ENCODE measurements at regions not wholly inside any gene's neighbourhood (a gene's known extent, or its start where the extent isn't known, plus 50 kb on each side); places are given as distances from the start of the nearest gene placed in this dataset.

DNA sequence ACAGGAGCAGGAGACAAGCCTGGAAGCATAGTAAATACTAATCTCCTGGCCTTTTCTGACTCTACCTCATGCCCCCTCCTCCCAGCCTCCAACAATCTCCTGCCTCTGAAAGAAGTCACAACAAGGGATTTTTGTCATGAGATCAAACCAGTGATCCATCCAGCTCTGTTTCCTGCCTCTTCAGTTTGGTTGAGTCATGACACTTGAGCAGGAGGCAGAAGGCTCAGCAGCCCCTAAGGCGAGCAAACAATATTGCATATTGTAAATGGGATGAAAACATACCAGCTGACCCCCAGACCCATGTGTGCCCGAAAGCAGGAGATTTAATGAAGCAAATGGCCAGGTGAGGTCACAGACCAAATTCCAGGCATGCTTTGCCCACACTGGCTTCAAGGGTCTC lies 272.8 kb downstream of the GAS1 start:
- FAIRE-seq (no peak), DNase-seq (no peak)
- no peaks in the 10 kb centered on the region for H3K36me3 ChIP-seq (ENCODE audit: control insufficient read depth in 2 of 3, insufficient read depth in 3 of 3, low read length in 3 of 3)
- no peaks in the 10 kb centered on the region for H3K4me1 ChIP-seq (ENCODE audit: control insufficient read depth in 2 of 3, insufficient read depth in 2 of 3, low read depth in 1 of 3, low read length in 3 of 3)
- H3K4me3 ChIP-seq (ENCODE audit: low read length in 3 of 3) = no peak overlapping the region
- H3K9me3 ChIP-seq (ENCODE audit: control insufficient read depth in 2 of 3, insufficient read depth in 1 of 3, low read length in 3 of 3) = peaks cover 0 to 5% (median 0%) of the 10 kb centered on the region in 3 donors
- intact Hi-C loops (cut with DNase I) = no loop called here
- no peak overlapping the region for H3K27ac ChIP-seq (ENCODE audit: low read depth in 2 of 2, low read length in 2 of 2)
- TF ChIP-seq, protein P1, sequence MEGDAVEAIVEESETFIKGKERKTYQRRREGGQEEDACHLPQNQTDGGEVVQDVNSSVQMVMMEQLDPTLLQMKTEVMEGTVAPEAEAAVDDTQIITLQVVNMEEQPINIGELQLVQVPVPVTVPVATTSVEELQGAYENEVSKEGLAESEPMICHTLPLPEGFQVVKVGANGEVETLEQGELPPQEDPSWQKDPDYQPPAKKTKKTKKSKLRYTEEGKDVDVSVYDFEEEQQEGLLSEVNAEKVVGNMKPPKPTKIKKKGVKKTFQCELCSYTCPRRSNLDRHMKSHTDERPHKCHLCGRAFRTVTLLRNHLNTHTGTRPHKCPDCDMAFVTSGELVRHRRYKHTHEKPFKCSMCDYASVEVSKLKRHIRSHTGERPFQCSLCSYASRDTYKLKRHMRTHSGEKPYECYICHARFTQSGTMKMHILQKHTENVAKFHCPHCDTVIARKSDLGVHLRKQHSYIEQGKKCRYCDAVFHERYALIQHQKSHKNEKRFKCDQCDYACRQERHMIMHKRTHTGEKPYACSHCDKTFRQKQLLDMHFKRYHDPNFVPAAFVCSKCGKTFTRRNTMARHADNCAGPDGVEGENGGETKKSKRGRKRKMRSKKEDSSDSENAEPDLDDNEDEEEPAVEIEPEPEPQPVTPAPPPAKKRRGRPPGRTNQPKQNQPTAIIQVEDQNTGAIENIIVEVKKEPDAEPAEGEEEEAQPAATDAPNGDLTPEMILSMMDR (IDR thresholded peaks at IDR 0.05; ENCODE audit: borderline replicate concordance, extremely low read depth, insufficient read depth) = no peak
- no peaks in the 10 kb centered on the region for H3K27me3 ChIP-seq (ENCODE audit: control insufficient read depth, insufficient read depth, low read length)
- H3K9ac ChIP-seq (ENCODE audit: low read length in 3 of 3) = no peak overlapping the region

DNA sequence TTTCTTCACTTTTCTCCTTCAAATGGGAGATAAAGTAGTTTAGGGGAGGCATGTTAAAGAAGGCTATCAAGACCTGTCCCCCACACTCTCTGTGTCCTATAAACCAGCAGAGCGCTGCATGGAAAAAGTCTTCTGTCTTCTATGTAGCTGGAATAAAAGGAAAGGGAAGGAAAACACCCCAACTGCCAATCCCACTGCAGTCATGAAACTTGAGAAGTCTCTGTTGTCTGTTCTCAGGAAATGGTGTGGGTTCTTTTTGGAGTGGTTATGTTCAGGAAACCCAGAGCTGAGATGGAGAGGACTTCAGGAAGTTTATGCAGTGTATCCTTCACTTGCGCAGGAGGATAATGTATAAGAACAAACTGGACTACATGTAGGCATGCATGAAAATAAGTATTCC lies 274.3 kb downstream of the GAS1 start:
- TF ChIP-seq, protein P1 (IDR thresholded peaks at IDR 0.05; ENCODE audit: borderline replicate concordance, extremely low read depth, insufficient read depth) = no peak

DNA sequence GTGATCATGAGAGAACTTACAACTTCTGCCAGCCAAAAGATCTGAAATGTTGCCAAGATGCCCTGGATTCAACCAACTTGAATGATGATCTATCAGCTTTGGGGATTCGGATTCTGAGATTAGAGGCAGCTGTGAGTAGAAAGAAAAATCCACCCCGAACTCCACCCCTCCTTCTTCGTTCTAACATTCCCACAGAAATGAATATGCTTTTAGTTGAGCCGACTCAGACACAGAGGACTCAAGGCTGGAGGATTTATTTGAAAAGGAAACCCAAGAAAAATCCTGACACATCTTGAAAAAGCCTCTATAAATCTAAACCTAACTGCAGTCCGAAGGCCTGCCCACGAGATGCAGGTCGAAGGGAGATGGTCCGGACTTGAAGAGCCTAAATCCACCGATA lies 275.0 kb downstream of the GAS1 start:
- Histone ChIP-seq H3K36me3 (ENCODE audit: control insufficient read depth in 2 of 3, insufficient read depth in 3 of 3, low read length in 3 of 3) (no peaks in the 10 kb centered on the region), H3K27ac (ENCODE audit: low read depth in 2 of 2, low read length in 2 of 2) (no peak overlapping the region), H3K4me3 (ENCODE audit: low read length in 3 of 3) (no peak overlapping the region), H3K9me3 (ENCODE audit: control insufficient read depth in 2 of 3, insufficient read depth in 1 of 3, low read length in 3 of 3) (peaks cover 0 to 5% (median 0%) of the 10 kb centered on the region in 3 donors), H3K27me3 (ENCODE audit: control insufficient read depth, insufficient read depth, low read length) (no peaks in the 10 kb centered on the region), H3K9ac (ENCODE audit: low read length in 3 of 3) (no peak overlapping the region), H3K4me1 (ENCODE audit: control insufficient read depth in 2 of 3, insufficient read depth in 2 of 3, low read depth in 1 of 3, low read length in 3 of 3) (no peaks in the 10 kb centered on the region)
- peak in 2 of 5 donors; percentile 48 to 55 for DNase-seq
- TF ChIP-seq, protein P1 (IDR thresholded peaks at IDR 0.05; ENCODE audit: borderline replicate concordance, extremely low read depth, insufficient read depth) = no peak
- intact Hi-C loops (cut with DNase I) = no loop called here
- FAIRE-seq = no peak

More for the DNA sequence above, 274.3 kb downstream of the GAS1 start:
- H3K9me3 ChIP-seq (ENCODE audit: control insufficient read depth in 2 of 3, insufficient read depth in 1 of 3, low read length in 3 of 3) = peaks cover 0 to 5% (median 0%) of the 10 kb centered on the region in 3 donors
- H3K27ac ChIP-seq (ENCODE audit: low read depth in 2 of 2, low read length in 2 of 2) = no peak overlapping the region
- no peaks in the 10 kb centered on the region for H3K4me1 ChIP-seq (ENCODE audit: control insufficient read depth in 2 of 3, insufficient read depth in 2 of 3, low read depth in 1 of 3, low read length in 3 of 3)
- FAIRE-seq (no peak), DNase-seq (peak in 2 of 5 donors; percentile 61 to 66)
- H3K9ac ChIP-seq (ENCODE audit: low read length in 3 of 3) = no peak overlapping the region
- no peak overlapping the region for H3K4me3 ChIP-seq (ENCODE audit: low read length in 3 of 3)
- intact Hi-C loops (cut with DNase I) = no loop called here
- no peaks in the 10 kb centered on the region for H3K27me3 ChIP-seq (ENCODE audit: control insufficient read depth, insufficient read depth, low read length)
- H3K36me3 ChIP-seq (ENCODE audit: control insufficient read depth in 2 of 3, insufficient read depth in 3 of 3, low read length in 3 of 3) = no peaks in the 10 kb centered on the region

DNA sequence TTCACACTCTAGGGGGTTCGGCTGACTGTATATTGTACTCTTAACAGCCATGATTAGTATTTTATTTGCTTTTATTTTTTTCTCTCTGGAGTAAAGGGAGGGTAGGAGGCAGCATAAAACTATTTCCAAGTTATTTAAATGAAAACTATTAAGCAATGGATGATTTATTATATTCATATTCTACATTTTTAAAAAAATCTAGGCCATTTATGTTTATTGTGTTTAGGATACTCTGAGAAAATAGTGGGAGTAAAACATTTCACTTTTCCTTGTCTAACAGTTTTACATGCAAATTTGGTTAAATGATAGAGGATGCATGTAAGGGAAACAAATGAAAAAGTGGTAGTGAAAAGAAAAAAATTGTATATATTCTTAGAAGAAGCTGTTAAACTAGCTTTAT lies 276.3 kb downstream of the GAS1 start:
- Histone ChIP-seq H3K9me3 (ENCODE audit: control insufficient read depth in 2 of 3, insufficient read depth in 1 of 3, low read length in 3 of 3) (peaks cover 0 to 5% (median 0%) of the 10 kb centered on the region in 3 donors), H3K4me3 (ENCODE audit: low read length in 3 of 3) (no peak overlapping the region), H3K27ac (ENCODE audit: low read depth in 2 of 2, low read length in 2 of 2) (no peak overlapping the region), H3K36me3 (ENCODE audit: control insufficient read depth in 2 of 3, insufficient read depth in 3 of 3, low read length in 3 of 3) (no peaks in the 10 kb centered on the region), H3K9ac (ENCODE audit: low read length in 3 of 3) (no peak overlapping the region), H3K27me3 (ENCODE audit: control insufficient read depth, insufficient read depth, low read length) (no peaks in the 10 kb centered on the region), H3K4me1 (ENCODE audit: control insufficient read depth in 2 of 3, insufficient read depth in 2 of 3, low read depth in 1 of 3, low read length in 3 of 3) (no peaks in the 10 kb centered on the region)
- TF ChIP-seq, protein P1 (IDR thresholded peaks at IDR 0.05; ENCODE audit: borderline replicate concordance, extremely low read depth, insufficient read depth) = no peak
- FAIRE-seq = no peak
- intact Hi-C loops (cut with DNase I) = no loop called here
- no peak for DNase-seq
